ENCODE measurements at regions not wholly inside any gene's neighbourhood (a gene's known extent, or its start where the extent isn't known, plus 50 kb on each side); places are given as distances from the start of the nearest gene placed in this dataset.

DNA sequence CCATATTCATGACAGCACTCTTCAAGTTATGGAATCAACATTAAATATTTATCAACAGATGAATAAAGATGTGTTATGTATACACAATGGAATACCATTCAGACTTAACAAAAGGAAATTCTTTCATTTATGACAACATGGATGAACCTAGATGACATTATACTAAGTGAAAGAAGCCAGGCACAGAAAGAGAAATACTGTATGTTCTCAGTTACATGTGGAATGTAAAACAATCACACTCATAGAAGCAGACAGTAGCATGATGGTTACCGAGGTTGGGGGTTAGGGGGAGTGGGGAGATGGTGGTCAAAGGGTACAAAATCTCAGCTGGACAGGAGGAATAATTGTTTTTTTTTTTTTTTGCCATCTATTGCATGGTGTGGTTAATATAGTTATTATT lies 431.9 kb downstream of the DMAC1 start:
- H3K27me3 ChIP-seq (ENCODE audit: control insufficient read depth, insufficient read depth, low read length), result no peaks in the 10 kb centered on the region
- H3K9me3 ChIP-seq (replicated peaks; ENCODE audit: control insufficient read depth, low read depth, low read length), result no peaks in the 10 kb centered on the region
- H3K27ac ChIP-seq (ENCODE audit: low read length), result no peak overlapping the region
- DNase-seq, result no peak
- H3K4me3 ChIP-seq (ENCODE audit: low read length), result no peak overlapping the region
- WGBS (ENCODE audit: insufficient coverage), result no CpG with 5 or more reads among the region's 1 CpG
- H3K4me1 ChIP-seq (ENCODE audit: control insufficient read depth, insufficient read depth, low read length), result peaks cover 32% of the 10 kb centered on the region
- no peaks in the 10 kb centered on the region for H3K36me3 ChIP-seq (ENCODE audit: control insufficient read depth, insufficient read depth, low read length)

DNA sequence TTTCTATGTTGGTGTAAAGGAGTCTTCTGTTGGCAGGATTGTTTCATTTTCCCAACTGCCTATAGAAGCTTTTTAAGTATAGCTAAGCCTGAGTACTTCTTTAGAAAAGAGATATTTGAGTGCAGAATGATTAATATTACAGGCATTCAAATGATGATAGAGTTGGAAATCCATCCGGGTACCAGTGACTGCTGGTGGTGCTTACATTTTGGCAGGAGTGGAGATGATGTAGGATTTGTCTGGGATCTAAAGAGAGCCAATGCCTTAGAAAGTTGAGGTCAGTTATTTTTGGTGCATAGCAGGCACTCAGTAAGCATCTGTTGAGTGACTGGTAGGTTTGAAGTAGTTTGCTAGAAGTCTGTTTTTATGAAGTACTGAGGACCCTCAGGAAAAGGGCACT lies 433.5 kb downstream of the DMAC1 start:
- peaks cover 29% of the 10 kb centered on the region for H3K4me1 ChIP-seq (ENCODE audit: control insufficient read depth, insufficient read depth, low read length)
- no peaks in the 10 kb centered on the region for H3K27me3 ChIP-seq (ENCODE audit: control insufficient read depth, insufficient read depth, low read length)
- no peak overlapping the region for H3K27ac ChIP-seq (ENCODE audit: low read length)
- no peaks in the 10 kb centered on the region for H3K36me3 ChIP-seq (ENCODE audit: control insufficient read depth, insufficient read depth, low read length)
- no peak overlapping the region for H3K4me3 ChIP-seq (ENCODE audit: low read length)
- WGBS (ENCODE audit: insufficient coverage), result 47% methylated on average over 1 of the region's 1 CpG
- DNase-seq, result no peak
- H3K9me3 ChIP-seq (replicated peaks; ENCODE audit: control insufficient read depth, low read depth, low read length), result no peaks in the 10 kb centered on the region

DNA sequence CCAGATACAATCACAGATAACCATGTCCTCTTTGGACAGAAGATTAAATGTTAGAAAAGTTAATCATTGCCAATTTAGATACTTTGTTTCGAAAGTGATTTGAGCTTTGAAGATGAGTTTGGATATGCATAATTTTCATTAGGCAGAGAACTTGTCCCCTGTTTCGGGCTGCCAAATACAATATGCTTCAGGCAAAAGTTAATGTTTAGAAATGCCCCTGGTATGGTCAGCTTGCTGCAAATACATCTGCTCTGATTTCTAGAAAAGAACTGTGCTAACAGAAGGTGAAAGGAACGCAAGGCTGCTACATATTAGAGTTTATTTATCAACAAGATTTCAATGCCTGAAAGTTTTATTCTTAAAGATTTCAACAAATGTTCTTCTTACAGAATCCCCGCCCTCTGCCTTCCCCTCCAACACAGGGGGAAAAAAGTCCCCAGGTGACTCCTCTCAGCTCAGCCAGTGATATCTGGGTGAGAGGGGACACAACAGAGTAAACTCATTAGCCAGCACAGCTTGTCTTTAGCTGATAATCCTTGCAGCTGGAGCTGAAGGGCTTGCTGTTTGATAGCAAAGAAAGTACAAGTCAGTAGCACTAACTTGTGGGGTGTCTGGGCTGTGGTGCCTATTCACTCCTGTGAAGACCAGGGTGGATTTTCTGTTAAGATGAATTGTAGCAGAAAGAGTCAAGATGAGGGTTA lies 435.7 kb downstream of the DMAC1 start:
- H3K4me3 ChIP-seq (ENCODE audit: low read length), result no peak overlapping the region
- DNase-seq, result no peak
- no peaks in the 10 kb centered on the region for H3K27me3 ChIP-seq (ENCODE audit: control insufficient read depth, insufficient read depth, low read length)
- WGBS (ENCODE audit: insufficient coverage), result 93% methylated on average over 2 of the region's 4 CpGs
- H3K9me3 ChIP-seq (replicated peaks; ENCODE audit: control insufficient read depth, low read depth, low read length), result no peaks in the 10 kb centered on the region
- H3K36me3 ChIP-seq (ENCODE audit: control insufficient read depth, insufficient read depth, low read length), result no peaks in the 10 kb centered on the region
- H3K4me1 ChIP-seq (ENCODE audit: control insufficient read depth, insufficient read depth, low read length), result peaks cover 13% of the 10 kb centered on the region
- no peak overlapping the region for H3K27ac ChIP-seq (ENCODE audit: low read length)

DNA sequence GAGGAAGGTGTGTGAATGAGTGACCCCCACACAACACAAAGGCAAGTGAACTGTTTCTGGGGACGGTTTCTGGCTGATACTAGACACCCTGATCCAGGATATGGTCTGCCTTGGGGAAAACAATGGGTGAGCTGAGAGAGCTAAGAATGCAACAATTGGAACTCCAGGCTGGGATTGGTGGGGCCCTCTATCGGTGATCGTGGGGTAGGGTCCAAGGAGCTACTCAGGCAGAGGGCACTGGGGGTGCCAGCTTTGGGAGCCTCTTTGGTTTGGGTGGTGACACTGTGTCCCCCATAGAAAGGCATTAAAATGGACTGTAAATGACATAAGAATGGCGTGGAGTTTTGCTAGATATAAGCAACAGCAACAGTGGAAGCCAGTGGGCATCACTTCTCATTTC lies 439.1 kb downstream of the DMAC1 start:
- H3K27ac ChIP-seq (ENCODE audit: low read length), result no peak overlapping the region
- no peak overlapping the region for H3K4me3 ChIP-seq (ENCODE audit: low read length)
- DNase-seq, result no peak
- peaks cover 7% of the 10 kb centered on the region for H3K4me1 ChIP-seq (ENCODE audit: control insufficient read depth, insufficient read depth, low read length)
- 93% methylated on average over 2 of the region's 4 CpGs for WGBS (ENCODE audit: insufficient coverage)
- H3K27me3 ChIP-seq (ENCODE audit: control insufficient read depth, insufficient read depth, low read length), result no peaks in the 10 kb centered on the region
- H3K9me3 ChIP-seq (replicated peaks; ENCODE audit: control insufficient read depth, low read depth, low read length), result no peaks in the 10 kb centered on the region
- no peaks in the 10 kb centered on the region for H3K36me3 ChIP-seq (ENCODE audit: control insufficient read depth, insufficient read depth, low read length)

DNA sequence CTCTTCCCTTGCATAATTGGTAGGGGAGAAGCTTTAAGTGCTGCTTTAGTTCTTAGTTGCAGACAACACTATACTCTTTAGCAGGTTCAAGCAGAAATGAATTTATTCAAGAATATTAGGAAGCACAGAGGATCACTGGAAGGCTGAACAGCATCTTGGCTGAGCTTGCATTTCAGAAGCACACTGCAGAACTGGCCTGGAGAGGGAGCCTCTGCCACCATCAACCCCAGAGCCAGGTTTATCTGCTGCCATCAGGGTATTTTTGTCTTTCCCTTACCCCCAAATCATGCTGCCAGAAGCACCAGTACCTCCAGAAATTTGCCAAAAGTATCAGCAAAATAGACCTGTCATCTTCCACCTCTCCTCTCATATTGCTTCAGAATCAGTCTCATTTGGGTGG lies 440.7 kb downstream of the DMAC1 start:
- no peak for DNase-seq
- Histone ChIP-seq H3K4me3 (ENCODE audit: low read length) (no peak overlapping the region), H3K27me3 (ENCODE audit: control insufficient read depth, insufficient read depth, low read length) (no peaks in the 10 kb centered on the region), H3K36me3 (ENCODE audit: control insufficient read depth, insufficient read depth, low read length) (no peaks in the 10 kb centered on the region), H3K27ac (ENCODE audit: low read length) (no peak overlapping the region), H3K9me3 (replicated peaks; ENCODE audit: control insufficient read depth, low read depth, low read length) (no peaks in the 10 kb centered on the region), H3K4me1 (ENCODE audit: control insufficient read depth, insufficient read depth, low read length) (peaks cover 2% of the 10 kb centered on the region)

DNA sequence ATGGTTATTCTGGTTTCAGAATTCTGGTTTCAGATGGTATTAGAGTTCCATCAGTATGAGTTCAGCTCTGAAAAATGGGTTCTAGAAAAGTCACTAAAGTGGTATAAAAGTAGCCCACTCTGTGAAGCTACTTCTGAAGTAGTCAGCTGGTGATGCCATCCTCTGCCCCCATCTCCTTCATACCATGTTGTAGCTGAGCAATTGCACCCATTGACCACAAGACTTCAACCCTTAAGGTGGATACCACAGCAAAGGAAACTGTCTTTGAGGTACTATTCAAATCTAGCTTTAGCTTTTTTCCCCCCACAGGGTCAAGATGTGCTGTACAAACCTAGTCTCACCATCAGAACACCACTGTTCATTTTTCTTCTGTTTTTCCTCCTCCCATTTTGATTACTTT lies 444.9 kb downstream of the DMAC1 start:
- no peaks in the 10 kb centered on the region for H3K9me3 ChIP-seq (replicated peaks; ENCODE audit: control insufficient read depth, low read depth, low read length)
- DNase-seq, result no peak
- H3K4me1 ChIP-seq (ENCODE audit: control insufficient read depth, insufficient read depth, low read length), result no peaks in the 10 kb centered on the region
- no peaks in the 10 kb centered on the region for H3K36me3 ChIP-seq (ENCODE audit: control insufficient read depth, insufficient read depth, low read length)
- H3K27ac ChIP-seq (ENCODE audit: low read length), result no peak overlapping the region
- H3K4me3 ChIP-seq (ENCODE audit: low read length), result no peak overlapping the region
- H3K27me3 ChIP-seq (ENCODE audit: control insufficient read depth, insufficient read depth, low read length), result no peaks in the 10 kb centered on the region

DNA sequence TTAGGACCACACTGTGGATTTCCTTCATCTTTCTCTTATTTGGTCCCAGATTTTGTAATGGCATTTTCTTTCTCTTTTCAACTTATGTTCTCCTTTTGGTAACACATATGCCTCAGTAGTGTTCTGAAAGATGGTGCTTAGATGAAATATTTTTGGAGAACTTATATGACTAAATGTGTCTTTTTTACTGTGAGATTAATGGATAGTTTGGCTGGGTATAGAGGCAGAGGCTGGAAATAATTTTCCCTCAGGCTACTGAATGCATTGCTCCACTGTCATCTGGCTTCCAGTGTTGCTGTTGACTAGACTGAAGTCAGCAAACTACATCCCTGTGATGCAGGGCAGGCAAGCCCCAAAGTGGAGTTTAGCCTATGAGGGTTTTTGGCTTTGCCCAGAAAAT lies 450.9 kb downstream of the DMAC1 start:
- DNase-seq, result no peak
- no peaks in the 10 kb centered on the region for H3K4me1 ChIP-seq (ENCODE audit: control insufficient read depth, insufficient read depth, low read length)
- H3K9me3 ChIP-seq (replicated peaks; ENCODE audit: control insufficient read depth, low read depth, low read length), result peaks cover 6% of the 10 kb centered on the region
- no peaks in the 10 kb centered on the region for H3K27me3 ChIP-seq (ENCODE audit: control insufficient read depth, insufficient read depth, low read length)
- H3K4me3 ChIP-seq (ENCODE audit: low read length), result no peak overlapping the region
- H3K36me3 ChIP-seq (ENCODE audit: control insufficient read depth, insufficient read depth, low read length), result no peaks in the 10 kb centered on the region
- H3K27ac ChIP-seq (ENCODE audit: low read length), result no peak overlapping the region

DNA sequence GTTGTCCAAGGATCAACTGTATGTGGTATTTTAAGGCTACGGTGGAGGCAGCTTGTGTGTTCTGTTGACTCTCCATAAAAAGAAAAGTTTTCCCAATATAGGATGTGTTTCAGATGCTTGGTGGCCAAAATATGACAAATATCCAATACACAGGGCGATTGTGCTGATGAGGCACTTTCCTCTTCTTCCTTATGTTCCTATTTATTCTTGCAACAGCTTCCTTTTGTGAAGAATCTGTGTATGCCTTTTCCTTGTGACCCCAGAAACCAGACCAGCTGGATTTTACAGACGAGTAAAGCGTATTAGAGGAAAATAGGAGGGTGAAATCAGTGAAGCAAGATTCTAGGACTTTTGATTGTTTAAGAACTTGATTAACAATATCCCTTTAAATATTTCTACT lies 452.0 kb downstream of the DMAC1 start:
- H3K9me3 ChIP-seq (replicated peaks; ENCODE audit: control insufficient read depth, low read depth, low read length), result peaks cover 6% of the 10 kb centered on the region
- no peak overlapping the region for H3K4me3 ChIP-seq (ENCODE audit: low read length)
- peak; percentile 62 for DNase-seq
- no peaks in the 10 kb centered on the region for H3K36me3 ChIP-seq (ENCODE audit: control insufficient read depth, insufficient read depth, low read length)
- no peaks in the 10 kb centered on the region for H3K4me1 ChIP-seq (ENCODE audit: control insufficient read depth, insufficient read depth, low read length)
- WGBS (ENCODE audit: insufficient coverage), result no CpG with 5 or more reads among the region's 4 CpGs
- no peak overlapping the region for H3K27ac ChIP-seq (ENCODE audit: low read length)
- H3K27me3 ChIP-seq (ENCODE audit: control insufficient read depth, insufficient read depth, low read length), result no peaks in the 10 kb centered on the region

DNA sequence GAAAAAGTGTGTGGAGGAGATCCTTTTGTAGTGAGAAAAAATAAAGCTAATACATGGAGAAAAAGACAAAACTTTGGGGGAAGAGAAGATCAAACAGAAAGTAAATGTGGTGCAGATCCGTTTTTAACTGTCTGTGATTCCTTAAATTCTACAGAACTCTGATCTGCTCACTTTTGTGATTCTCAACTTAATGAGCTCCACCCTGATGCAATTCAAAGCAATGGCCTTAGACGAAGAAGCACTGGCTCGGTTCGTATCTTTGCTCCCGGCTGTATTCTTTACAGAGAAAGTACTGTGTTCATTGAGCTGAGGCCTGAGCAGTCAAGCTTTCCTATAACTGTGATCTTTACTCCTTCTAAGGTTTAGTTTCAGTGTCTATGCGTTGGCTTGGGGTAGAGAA lies 453.4 kb downstream of the DMAC1 start:
- Histone ChIP-seq H3K9me3 (replicated peaks; ENCODE audit: control insufficient read depth, low read depth, low read length) (peaks cover 6% of the 10 kb centered on the region), H3K4me1 (ENCODE audit: control insufficient read depth, insufficient read depth, low read length) (no peaks in the 10 kb centered on the region), H3K27me3 (ENCODE audit: control insufficient read depth, insufficient read depth, low read length) (no peaks in the 10 kb centered on the region), H3K36me3 (ENCODE audit: control insufficient read depth, insufficient read depth, low read length) (no peaks in the 10 kb centered on the region), H3K27ac (ENCODE audit: low read length) (no peak overlapping the region), H3K4me3 (ENCODE audit: low read length) (no peak overlapping the region)
- WGBS (ENCODE audit: insufficient coverage), result 95% methylated on average over 3 of the region's 6 CpGs
- no peak for DNase-seq

DNA sequence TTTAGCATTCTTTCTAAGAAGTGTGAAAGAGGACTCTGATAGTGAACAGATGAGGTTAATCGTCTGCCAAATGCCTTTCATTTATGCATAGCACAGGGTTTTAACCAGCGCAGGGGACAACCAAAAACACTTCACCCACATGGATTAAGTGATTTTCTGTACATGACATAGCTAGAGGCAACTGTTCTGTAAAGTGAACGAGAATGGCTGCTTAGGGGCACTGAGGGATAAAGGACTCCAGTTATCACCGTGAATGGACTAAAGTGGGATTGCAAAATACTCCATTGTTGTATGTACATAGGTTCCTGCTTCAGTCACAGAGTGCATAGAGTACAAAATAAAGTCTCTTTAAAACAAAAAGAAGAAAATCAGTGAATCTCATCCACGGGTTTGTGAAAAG lies 456.8 kb downstream of the DMAC1 start:
- Histone ChIP-seq H3K36me3 (ENCODE audit: control insufficient read depth, insufficient read depth, low read length) (no peaks in the 10 kb centered on the region), H3K27ac (ENCODE audit: low read length) (no peak overlapping the region), H3K27me3 (ENCODE audit: control insufficient read depth, insufficient read depth, low read length) (no peaks in the 10 kb centered on the region), H3K9me3 (replicated peaks; ENCODE audit: control insufficient read depth, low read depth, low read length) (no peaks in the 10 kb centered on the region), H3K4me3 (ENCODE audit: low read length) (no peak overlapping the region), H3K4me1 (ENCODE audit: control insufficient read depth, insufficient read depth, low read length) (no peaks in the 10 kb centered on the region)
- DNase-seq, result peak; percentile 26
- WGBS (ENCODE audit: insufficient coverage), result 50% methylated on average over 1 of the region's 5 CpGs

DNA sequence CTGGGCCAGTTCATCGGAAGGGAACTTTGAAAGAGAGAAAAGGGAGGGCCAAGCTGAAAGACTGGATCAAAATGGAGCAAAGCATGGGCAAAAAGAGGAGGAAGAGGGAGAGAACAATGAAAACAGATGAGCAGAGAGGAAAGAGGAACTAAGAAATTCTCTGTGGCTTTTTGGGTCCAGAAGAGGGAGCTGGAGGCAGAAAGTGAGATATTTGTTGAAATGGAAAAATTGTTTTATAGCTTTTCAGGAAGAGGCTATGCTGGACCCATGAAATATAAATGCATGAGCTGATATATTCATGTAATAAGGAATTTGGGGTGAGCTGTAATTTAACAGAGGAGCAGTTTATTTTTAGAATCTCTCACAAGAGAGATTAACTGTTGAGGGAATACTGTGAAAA lies 457.3 kb downstream of the DMAC1 start:
- no peaks in the 10 kb centered on the region for H3K27me3 ChIP-seq (ENCODE audit: control insufficient read depth, insufficient read depth, low read length)
- H3K4me1 ChIP-seq (ENCODE audit: control insufficient read depth, insufficient read depth, low read length), result peaks cover under 1% of the 10 kb centered on the region
- no peaks in the 10 kb centered on the region for H3K36me3 ChIP-seq (ENCODE audit: control insufficient read depth, insufficient read depth, low read length)
- H3K27ac ChIP-seq (ENCODE audit: low read length), result no peak overlapping the region
- no peaks in the 10 kb centered on the region for H3K9me3 ChIP-seq (replicated peaks; ENCODE audit: control insufficient read depth, low read depth, low read length)
- DNase-seq, result peak; percentile 67
- 65% methylated on average over 1 of the region's 1 CpG for WGBS (ENCODE audit: insufficient coverage)
- no peak overlapping the region for H3K4me3 ChIP-seq (ENCODE audit: low read length)
